IMR-90 (cell line): ENCODE measurements at regions not wholly inside any gene's neighbourhood (a gene's known extent, or its start where the extent isn't known, plus 50 kb on each side); places are given as distances from the start of the nearest gene placed in this dataset.

ENCODE experiments used
- ATAC-seq: fragments of 200-7000 bp; cut with Tn5 transposase; 2 replicates; pipeline ENCODE4 v1.9.1; 2020; ENCODE audit warnings: low read depth, mild to moderate bottlenecking, moderate library complexity
- BruUV-seq: library from RNA; stranded (reverse); fragments of 400-500 nt; replicated peaks from 2 replicates; lab custom pipeline; 2021; lab: Mats Ljungman, UMichigan
- CTCF ChIA-PET: fragments of 300-600 bp; formaldehyde crosslinking; extraction: SDS; loops from one replicate; lab custom pipeline; 2021; ENCODE audit warnings: antibody characterized with exemption; lab: Yijun Ruan, JAX
- POLR2A ChIA-PET: fragments of 300-600 bp; sonication (Branson Sonifier 250); formaldehyde crosslinking; loops from one replicate; lab custom pipeline; 2022; ENCODE audit warnings: antibody characterized with exemption; ENCODE audit not compliant: unreplicated experiment; lab: Charles Lee
- DNase-seq: peaks from one replicate; pipeline ENCODE4 v3.0.0; 2013
- H2AFZ ChIP-seq: replicated peaks from 2 replicates; pipeline ENCODE3; 2013; ENCODE audit warnings: low read length, mild to moderate bottlenecking; ENCODE audit not compliant: poor library complexity
- H2AK5ac ChIP-seq: 2 replicates; pipeline ENCODE4 v1.6.1; 2013; ENCODE audit warnings: low read depth, low read length, inconsistent platforms
- H2AK9ac ChIP-seq: replicated peaks from 2 replicates; pipeline ENCODE3; 2013; ENCODE audit warnings: mild to moderate bottlenecking, low read depth, low read length, moderate library complexity; ENCODE audit not compliant: poor library complexity
- H2BK120ac ChIP-seq: 2 replicates; pipeline ENCODE4 v1.6.1; 2013; ENCODE audit warnings: low read depth, low read length, inconsistent platforms
- H2BK15ac ChIP-seq: 3 replicates; pipeline ENCODE4 v1.6.1; 2013; ENCODE audit warnings: low read depth, low read length, inconsistent platforms
- H2BK20ac ChIP-seq: 2 replicates; pipeline ENCODE4 v1.6.1; 2013; ENCODE audit warnings: low read depth, mild to moderate bottlenecking, inconsistent platforms, low read length, moderate library complexity
- H2BK5ac ChIP-seq: 2 replicates; pipeline ENCODE4 v1.6.1; 2013; ENCODE audit warnings: mild to moderate bottlenecking, low read depth, low read length, inconsistent platforms; ENCODE audit not compliant: poor library complexity, severe bottlenecking
- H3K14ac ChIP-seq: replicated peaks from 2 replicates; pipeline ENCODE4 v1.6.1; 2013; ENCODE audit warnings: low read depth, low read length, inconsistent platforms
- H3K18ac ChIP-seq: 2 replicates; pipeline ENCODE4 v1.6.1; 2013; ENCODE audit warnings: low read depth, low read length, control low read depth
- H3K23ac ChIP-seq: 2 replicates; pipeline ENCODE4 v1.6.1; 2013; ENCODE audit warnings: low read depth, low read length, inconsistent platforms
- H3K27ac ChIP-seq: 2 replicates; pipeline ENCODE4 v1.5.1; 2013; ENCODE audit warnings: mild to moderate bottlenecking, control low read depth, low read length; ENCODE audit not compliant: insufficient read depth
- H3K27me3 ChIP-seq: 2 replicates; pipeline ENCODE4 v1.6.1; 2013; ENCODE audit warnings: low read length; ENCODE audit not compliant: control insufficient read depth, insufficient read depth
- H3K36me3 ChIP-seq: 2 replicates; pipeline ENCODE4 v1.6.1; 2013; ENCODE audit warnings: low read length, mixed read lengths; ENCODE audit not compliant: control insufficient read depth, insufficient read depth
- H3K4ac ChIP-seq: 2 replicates; pipeline ENCODE4 v1.6.1; 2013; ENCODE audit warnings: low read depth, low read length, inconsistent platforms
- H3K4me1 ChIP-seq: 2 replicates; pipeline ENCODE4 v1.6.1; 2013; ENCODE audit warnings: low read length, mixed read lengths; ENCODE audit not compliant: control insufficient read depth, insufficient read depth
- H3K4me2 ChIP-seq: 2 replicates; pipeline ENCODE4 v1.6.1; 2013; ENCODE audit warnings: low read depth, mild to moderate bottlenecking, control low read depth, low read length, moderate library complexity
- H3K4me3 ChIP-seq: 2 replicates; pipeline ENCODE4 v1.5.1; 2013; ENCODE audit warnings: low read depth, mild to moderate bottlenecking, control low read depth, low read length, moderate library complexity; ENCODE audit not compliant: insufficient read depth
- H3K56ac ChIP-seq: 2 replicates; pipeline ENCODE4 v1.6.1; 2013; ENCODE audit warnings: low read length, inconsistent platforms; ENCODE audit not compliant: insufficient read depth; ENCODE audit errors: extremely low read depth
- H3K79me1 ChIP-seq, 2 experiments: 2 replicates each; pipeline ENCODE4 v1.6.1; 2013; ENCODE audit warnings: low read length in 2 of 2, inconsistent platforms in 1 of 2, low read depth in 1 of 2
- H3K9ac ChIP-seq: 2 replicates; pipeline ENCODE4 v1.6.1; 2013; ENCODE audit warnings: low read depth, low read length, control low read depth
- H3K9me1 ChIP-seq: 2 replicates; pipeline ENCODE4 v1.6.1; 2013; ENCODE audit warnings: low read length, inconsistent platforms; ENCODE audit not compliant: insufficient read depth
- H3K9me3 ChIP-seq: 2 replicates; pipeline ENCODE4 v1.6.1; 2013; ENCODE audit warnings: low read length; ENCODE audit not compliant: control insufficient read depth, insufficient read depth
- H4K20me1 ChIP-seq: 2 replicates; pipeline ENCODE4 v1.6.1; 2013; ENCODE audit warnings: low read length, inconsistent platforms; ENCODE audit not compliant: insufficient read depth
- H4K5ac ChIP-seq: 2 replicates; pipeline ENCODE4 v1.6.1; 2013; ENCODE audit warnings: mild to moderate bottlenecking, low read depth, low read length, control low read depth
- H4K8ac ChIP-seq, 2 experiments: 2 replicates each; pipeline ENCODE4 v1.6.1; 2013; ENCODE audit warnings: low read depth in 2 of 2, low read length in 2 of 2, control low read depth in 1 of 2, inconsistent platforms in 1 of 2
- H4K91ac ChIP-seq: 2 replicates; pipeline ENCODE4 v1.6.1; 2013; ENCODE audit warnings: low read depth, low read length, inconsistent platforms; ENCODE audit not compliant: insufficient read depth
- BHLHE40 ChIP-seq: fragments of 150-350 bp; IDR thresholded peaks from 2 replicates; pipeline ENCODE4 v1.6.1; 2016; ENCODE audit warnings: mild to moderate bottlenecking, low read depth, low read length
- CEBPB ChIP-seq: IDR thresholded peaks from 2 replicates; pipeline ENCODE4 v1.6.1; 2012; ENCODE audit warnings: low read depth, low read length, improper control_type of control experiment
- CHD1 ChIP-seq: IDR thresholded peaks from 2 replicates; pipeline ENCODE4 v1.6.1; 2012; ENCODE audit warnings: low read depth, low read length, improper control_type of control experiment
- MAFK ChIP-seq: IDR thresholded peaks from 2 replicates; pipeline ENCODE4 v1.6.1; 2012; ENCODE audit warnings: low read depth, low read length, improper control_type of control experiment
- MAZ ChIP-seq: IDR thresholded peaks from 2 replicates; pipeline ENCODE4 v1.6.1; 2012; ENCODE audit warnings: low read depth, mild to moderate bottlenecking, low read length, improper control_type of control experiment, moderate library complexity, borderline replicate concordance
- MXI1 ChIP-seq: IDR thresholded peaks from 2 replicates; pipeline ENCODE4 v1.6.1; 2012; ENCODE audit warnings: low read depth, mild to moderate bottlenecking, low read length, moderate library complexity, borderline replicate concordance
- NFE2L2 ChIP-seq: fragments of 150-350 bp; IDR thresholded peaks from 2 replicates; pipeline ENCODE4 v1.6.1; 2016; ENCODE audit warnings: low read depth, mild to moderate bottlenecking, low read length
- POLR2A ChIP-seq: IDR thresholded peaks from 2 replicates; pipeline ENCODE4 v1.6.1; 2012; ENCODE audit warnings: mild to moderate bottlenecking, low read depth, low read length
- RAD21 ChIP-seq: IDR thresholded peaks from 2 replicates; pipeline ENCODE4 v1.6.1; 2012; ENCODE audit warnings: low read length, improper control_type of control experiment
- RFX5 ChIP-seq: IDR thresholded peaks from 2 replicates; pipeline ENCODE4 v1.8.0; 2012; ENCODE audit warnings: low read depth, mild to moderate bottlenecking, low read length, moderate library complexity
- SMC3 ChIP-seq: fragments of 150-350 bp; IDR thresholded peaks from 2 replicates; pipeline ENCODE4 v1.6.1; 2016; ENCODE audit warnings: low read depth, mild to moderate bottlenecking, antibody characterized with exemption, low read length, moderate library complexity
- WGBS, 2 experiments: methylation state at CpG; one replicate each; pipeline versions ENCODE4 v1.1.5 to v1.1.7; 2013; ENCODE audit warnings: missing lambda C conversion rate in 2 of 2; ENCODE audit not compliant: insufficient read length in 1 of 2; ENCODE audit errors: extremely low coverage in 2 of 2; 5-methylcytosine and 5-hydroxymethylcytosine counted together
- dilution Hi-C: fragments of 300-500 bp; cut with HindIII; formaldehyde crosslinking; loops from one replicate; pipeline ENCODE4 v1.14.3; 2018; ENCODE audit warnings: low sequenced_read_pairs; ENCODE audit not compliant: unreplicated experiment
- in situ Hi-C: fragments of 300-500 bp; cut with MboI; formaldehyde crosslinking; loops from 3 replicates; pipeline ENCODE4 v1.14.3; 2019; ENCODE audit warnings: low sequenced_read_pairs, inconsistent platforms, mixed read lengths
- intact Hi-C: fragments of 100-400 bp; cut with micrococcal nuclease; formaldehyde crosslinking; loops from 2 replicates; pipeline ENCODE4 v1.10.0; 2022
- TF ChIP-seq, protein P1 (sequence below): fragments of 150-350 bp; IDR thresholded peaks from 2 replicates; pipeline ENCODE4 v1.6.1; 2016; ENCODE audit warnings: low read depth, mild to moderate bottlenecking, low read length, moderate library complexity, borderline replicate concordance
- TF ChIP-seq, protein P2 (sequence below): fragments of 150-350 bp; IDR thresholded peaks from 2 replicates; pipeline ENCODE4 v1.6.1; 2017; ENCODE audit warnings: mild to moderate bottlenecking, antibody characterized with exemption, low read length, low read depth
- TF ChIP-seq, protein P3 (sequence below): conservative IDR thresholded peaks from 2 replicates; pipeline ENCODE4 v1.5.1; 2012; ENCODE audit warnings: mild to moderate bottlenecking, low read depth, low read length, improper control_type of control experiment

- in situ Hi-C loops = no loop called here
- Histone ChIP-seq H2BK5ac (no peak overlapping the region), H3K79me1 (no peaks in the 10 kb centered on the region)
Measured at GRCh38 chr17:77774182-77774581, 184.3 kb upstream of the TNRC6C start.

More at GRCh38 chr17:77774182-77774581, 184.3 kb upstream of the TNRC6C start:
- Histone ChIP-seq H2AK9ac (no peak overlapping the region), H3K4me1 (no peaks in the 10 kb centered on the region), H3K4ac (no peak overlapping the region), H3K14ac (no peak overlapping the region), H2BK20ac (no peak overlapping the region), H2BK15ac (no peak overlapping the region), H4K91ac (no peak overlapping the region), H2AK5ac (no peak overlapping the region), H2BK120ac (no peak overlapping the region), H3K27ac (no peak overlapping the region), H3K4me3 (no peak overlapping the region), H2AFZ (no peak overlapping the region), H3K9ac (no peak overlapping the region), H3K18ac (no peak overlapping the region), H3K23ac (no peak overlapping the region), H3K56ac (no peak overlapping the region), H4K8ac (no peak overlapping the region), H3K27me3 (peaks cover 25% of the 10 kb centered on the region), H3K4me2 (no peak overlapping the region), H3K9me3 (no peaks in the 10 kb centered on the region), H4K20me1 (no peaks in the 10 kb centered on the region), H3K36me3 (no peaks in the 10 kb centered on the region), H4K5ac (no peak overlapping the region), H3K9me1 (no peaks in the 10 kb centered on the region)
- ATAC-seq = no peak
- WGBS, 2 experiments = 49% methylated on average over 2 of the region's 13 CpGs; no CpG with 5 or more reads in 1 of the 2 experiments
- intact Hi-C loops (no loop called here), dilution Hi-C loops (no loop called here)
- TF ChIP-seq, protein P1, sequence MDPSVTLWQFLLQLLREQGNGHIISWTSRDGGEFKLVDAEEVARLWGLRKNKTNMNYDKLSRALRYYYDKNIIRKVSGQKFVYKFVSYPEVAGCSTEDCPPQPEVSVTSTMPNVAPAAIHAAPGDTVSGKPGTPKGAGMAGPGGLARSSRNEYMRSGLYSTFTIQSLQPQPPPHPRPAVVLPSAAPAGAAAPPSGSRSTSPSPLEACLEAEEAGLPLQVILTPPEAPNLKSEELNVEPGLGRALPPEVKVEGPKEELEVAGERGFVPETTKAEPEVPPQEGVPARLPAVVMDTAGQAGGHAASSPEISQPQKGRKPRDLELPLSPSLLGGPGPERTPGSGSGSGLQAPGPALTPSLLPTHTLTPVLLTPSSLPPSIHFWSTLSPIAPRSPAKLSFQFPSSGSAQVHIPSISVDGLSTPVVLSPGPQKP = no peak
- TF ChIP-seq MAFK = no peak
- TF ChIP-seq RAD21 = no peak
- TF ChIP-seq NFE2L2 = no peak
- TF ChIP-seq SMC3 = no peak
- no peak for TF ChIP-seq CHD1
- TF ChIP-seq CEBPB = no peak
- TF ChIP-seq, protein P2, sequence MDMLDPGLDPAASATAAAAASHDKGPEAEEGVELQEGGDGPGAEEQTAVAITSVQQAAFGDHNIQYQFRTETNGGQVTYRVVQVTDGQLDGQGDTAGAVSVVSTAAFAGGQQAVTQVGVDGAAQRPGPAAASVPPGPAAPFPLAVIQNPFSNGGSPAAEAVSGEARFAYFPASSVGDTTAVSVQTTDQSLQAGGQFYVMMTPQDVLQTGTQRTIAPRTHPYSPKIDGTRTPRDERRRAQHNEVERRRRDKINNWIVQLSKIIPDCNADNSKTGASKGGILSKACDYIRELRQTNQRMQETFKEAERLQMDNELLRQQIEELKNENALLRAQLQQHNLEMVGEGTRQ = no peak
- TF ChIP-seq, protein P3, sequence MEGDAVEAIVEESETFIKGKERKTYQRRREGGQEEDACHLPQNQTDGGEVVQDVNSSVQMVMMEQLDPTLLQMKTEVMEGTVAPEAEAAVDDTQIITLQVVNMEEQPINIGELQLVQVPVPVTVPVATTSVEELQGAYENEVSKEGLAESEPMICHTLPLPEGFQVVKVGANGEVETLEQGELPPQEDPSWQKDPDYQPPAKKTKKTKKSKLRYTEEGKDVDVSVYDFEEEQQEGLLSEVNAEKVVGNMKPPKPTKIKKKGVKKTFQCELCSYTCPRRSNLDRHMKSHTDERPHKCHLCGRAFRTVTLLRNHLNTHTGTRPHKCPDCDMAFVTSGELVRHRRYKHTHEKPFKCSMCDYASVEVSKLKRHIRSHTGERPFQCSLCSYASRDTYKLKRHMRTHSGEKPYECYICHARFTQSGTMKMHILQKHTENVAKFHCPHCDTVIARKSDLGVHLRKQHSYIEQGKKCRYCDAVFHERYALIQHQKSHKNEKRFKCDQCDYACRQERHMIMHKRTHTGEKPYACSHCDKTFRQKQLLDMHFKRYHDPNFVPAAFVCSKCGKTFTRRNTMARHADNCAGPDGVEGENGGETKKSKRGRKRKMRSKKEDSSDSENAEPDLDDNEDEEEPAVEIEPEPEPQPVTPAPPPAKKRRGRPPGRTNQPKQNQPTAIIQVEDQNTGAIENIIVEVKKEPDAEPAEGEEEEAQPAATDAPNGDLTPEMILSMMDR = no peak
- TF ChIP-seq MXI1 = no peak
- no peak for TF ChIP-seq RFX5
- no peak for TF ChIP-seq POLR2A
- TF ChIP-seq BHLHE40 = no peak
- no peak for TF ChIP-seq MAZ
- no TSS peak for BruUV-seq
- POLR2A ChIA-PET = interaction anchor here (0.6 kb wide), 1 partner anchor 86 kb away, joined by 10 read pairs; no protein-coding TSS in a partner anchor
- CTCF ChIA-PET = no interaction called here
- DNase-seq = no peak
